Ishikawa (cell line): ENCODE measurements at regions not wholly inside any gene's neighbourhood (a gene's known extent, or its start where the extent isn't known, plus 50 kb on each side); places are given as distances from the start of the nearest gene placed in this dataset.

Experiments used
- CEBPB ChIP-seq: IDR thresholded peaks from 2 replicates; pipeline ENCODE4 v1.6.1; 2012
- CREB1 ChIP-seq: IDR thresholded peaks from 2 replicates; pipeline ENCODE4 v1.6.1; 2012; ENCODE audit warnings: low read depth
- EGR1 ChIP-seq: IDR thresholded peaks from 2 replicates; pipeline ENCODE4 v1.6.1; 2012
- EP300 ChIP-seq: IDR thresholded peaks from 2 replicates; pipeline ENCODE4 v1.6.1; 2012; ENCODE audit warnings: borderline replicate concordance
- FOXM1 ChIP-seq: IDR thresholded peaks from 2 replicates; pipeline ENCODE4 v1.6.1; 2012; ENCODE audit warnings: low read depth, borderline replicate concordance
- NFIC ChIP-seq: IDR thresholded peaks from 2 replicates; pipeline ENCODE4 v1.6.1; 2012
- RAD21 ChIP-seq: IDR thresholded peaks from 2 replicates; pipeline ENCODE4 v1.6.1; 2012; ENCODE audit warnings: low read depth
- REST ChIP-seq: IDR thresholded peaks from 2 replicates; pipeline ENCODE4 v1.6.1; 2012; ENCODE audit warnings: low read depth, mild to moderate bottlenecking
- TAF1 ChIP-seq: IDR thresholded peaks from 2 replicates; pipeline ENCODE4 v1.6.1; 2012; ENCODE audit warnings: low read depth, mild to moderate bottlenecking
- TCF12 ChIP-seq: IDR thresholded peaks from 2 replicates; pipeline ENCODE4 v1.6.1; 2012; ENCODE audit warnings: low read depth
- TEAD4 ChIP-seq: IDR thresholded peaks from 2 replicates; pipeline ENCODE4 v1.6.1; 2012
- YY1 ChIP-seq: IDR thresholded peaks from 2 replicates; pipeline ENCODE4 v1.6.1; 2012; ENCODE audit warnings: low read depth
- ZBTB7A ChIP-seq: IDR thresholded peaks from 2 replicates; pipeline ENCODE4 v1.6.1; 2012; ENCODE audit warnings: low read depth
- TF ChIP-seq, protein P1 (sequence below): IDR thresholded peaks from 2 replicates; pipeline ENCODE4 v1.6.1; 2012
- TF ChIP-seq, protein P2 (sequence below): IDR thresholded peaks from 2 replicates; pipeline ENCODE4 v1.6.1; 2012

DNA sequence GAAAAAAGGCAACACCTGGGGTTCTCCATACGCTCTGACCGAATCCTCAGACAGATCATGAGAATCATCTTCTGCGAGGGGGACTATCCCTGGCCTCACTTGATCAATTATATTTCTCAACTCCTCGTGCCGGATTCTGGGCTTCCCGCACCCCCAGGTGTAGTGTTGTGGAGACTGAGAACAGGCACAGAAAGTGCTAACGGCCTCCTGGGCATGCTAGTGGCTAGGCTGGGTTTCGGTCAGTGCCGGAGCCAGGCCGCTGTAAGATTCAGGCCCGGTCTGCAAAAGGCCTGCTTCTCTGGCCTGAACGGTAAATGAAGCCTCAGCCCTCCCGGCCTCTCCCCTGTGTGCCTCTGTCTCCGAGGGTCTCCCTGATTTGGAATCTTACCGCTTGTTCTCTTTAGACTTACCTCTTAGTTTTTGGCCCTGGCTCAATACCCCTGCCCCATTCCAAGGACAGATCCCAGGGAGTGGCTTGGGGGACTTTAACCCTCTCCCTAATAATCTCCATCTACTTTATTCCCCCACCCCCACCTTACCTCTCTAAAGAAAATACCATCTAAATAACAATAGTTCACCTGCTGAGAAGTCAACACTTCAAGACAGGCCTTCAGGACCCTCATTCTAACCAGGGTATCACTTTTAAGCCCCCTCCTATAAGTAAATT, 79.0 kb upstream of the MEDAG start:
- TF ChIP-seq FOXM1 (no peak), YY1 (no peak), TCF12 (no peak), CEBPB (no peak), REST (no peak), EGR1 (no peak), TAF1 (no peak), RAD21 (no peak), NFIC (no peak), TEAD4 (no peak), ZBTB7A (no peak), EP300 (no peak), CREB1 (no peak)
- TF ChIP-seq, protein P1, sequence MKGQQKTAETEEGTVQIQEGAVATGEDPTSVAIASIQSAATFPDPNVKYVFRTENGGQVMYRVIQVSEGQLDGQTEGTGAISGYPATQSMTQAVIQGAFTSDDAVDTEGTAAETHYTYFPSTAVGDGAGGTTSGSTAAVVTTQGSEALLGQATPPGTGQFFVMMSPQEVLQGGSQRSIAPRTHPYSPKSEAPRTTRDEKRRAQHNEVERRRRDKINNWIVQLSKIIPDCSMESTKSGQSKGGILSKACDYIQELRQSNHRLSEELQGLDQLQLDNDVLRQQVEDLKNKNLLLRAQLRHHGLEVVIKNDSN = no peak
- TF ChIP-seq, protein P2, sequence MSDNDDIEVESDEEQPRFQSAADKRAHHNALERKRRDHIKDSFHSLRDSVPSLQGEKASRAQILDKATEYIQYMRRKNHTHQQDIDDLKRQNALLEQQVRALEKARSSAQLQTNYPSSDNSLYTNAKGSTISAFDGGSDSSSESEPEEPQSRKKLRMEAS = no peak

DNA sequence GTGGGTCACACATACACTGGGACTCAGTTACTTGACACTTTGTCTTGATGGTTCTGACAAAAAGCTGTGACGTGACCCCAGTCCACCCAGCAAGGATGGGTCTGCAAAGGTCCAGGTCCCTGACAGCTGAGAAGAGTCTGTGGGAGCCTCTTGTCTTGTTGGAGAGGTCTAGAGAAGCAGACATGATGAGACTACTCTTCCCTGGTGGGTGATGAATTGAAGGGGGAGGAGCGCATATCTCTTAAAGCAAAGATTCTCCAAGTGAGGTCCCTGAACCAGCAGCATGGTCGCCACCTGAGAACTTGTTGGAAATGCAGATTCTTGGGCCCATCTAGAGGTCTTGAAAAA, 78.5 kb upstream of the MEDAG start:
- TF ChIP-seq TCF12 (no peak), RAD21 (no peak), TEAD4 (no peak), EGR1 (no peak), CREB1 (no peak), NFIC (no peak), CEBPB (no peak), YY1 (no peak), ZBTB7A (no peak), FOXM1 (no peak), EP300 (no peak), TAF1 (no peak), REST (no peak)
- TF ChIP-seq, protein P2 = no peak
- TF ChIP-seq, protein P1 = no peak

DNA sequence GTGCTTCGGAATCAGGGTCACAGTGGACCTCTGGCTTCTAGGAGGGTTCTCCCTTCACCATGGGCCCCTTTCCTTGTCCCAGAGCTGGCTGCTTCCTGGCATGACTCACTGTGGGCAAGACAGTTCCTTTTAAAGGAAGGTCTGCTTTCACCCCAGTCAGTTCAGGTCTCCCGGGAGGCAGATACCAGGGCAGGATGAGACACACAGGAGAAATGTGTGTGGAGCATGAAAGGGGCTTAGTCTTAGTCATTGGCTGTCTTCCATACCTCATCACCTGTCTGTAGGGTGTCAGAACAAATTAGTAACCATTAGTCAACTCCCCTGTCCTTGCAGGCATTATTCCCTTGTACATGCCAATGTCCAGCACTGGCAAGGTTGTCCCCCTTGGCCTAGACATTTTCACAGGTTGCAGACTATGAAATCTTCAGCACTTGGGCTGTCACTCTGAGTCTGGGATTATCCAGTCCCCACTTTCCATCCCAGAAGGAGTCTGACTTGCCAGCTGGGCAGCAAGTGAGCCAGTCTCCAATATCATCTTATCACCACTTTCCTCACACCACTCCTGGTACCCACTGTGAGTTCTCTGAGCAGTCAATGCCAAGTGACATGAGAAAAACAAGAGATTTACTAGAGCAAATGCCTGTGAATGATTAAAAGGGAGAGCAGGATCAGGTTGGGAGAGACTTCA, 76.8 kb upstream of the MEDAG start:
- TF ChIP-seq, protein P2 = no peak
- peak; percentile 25; the same call in 1 of the 2 replicates for TF ChIP-seq EP300

DNA sequence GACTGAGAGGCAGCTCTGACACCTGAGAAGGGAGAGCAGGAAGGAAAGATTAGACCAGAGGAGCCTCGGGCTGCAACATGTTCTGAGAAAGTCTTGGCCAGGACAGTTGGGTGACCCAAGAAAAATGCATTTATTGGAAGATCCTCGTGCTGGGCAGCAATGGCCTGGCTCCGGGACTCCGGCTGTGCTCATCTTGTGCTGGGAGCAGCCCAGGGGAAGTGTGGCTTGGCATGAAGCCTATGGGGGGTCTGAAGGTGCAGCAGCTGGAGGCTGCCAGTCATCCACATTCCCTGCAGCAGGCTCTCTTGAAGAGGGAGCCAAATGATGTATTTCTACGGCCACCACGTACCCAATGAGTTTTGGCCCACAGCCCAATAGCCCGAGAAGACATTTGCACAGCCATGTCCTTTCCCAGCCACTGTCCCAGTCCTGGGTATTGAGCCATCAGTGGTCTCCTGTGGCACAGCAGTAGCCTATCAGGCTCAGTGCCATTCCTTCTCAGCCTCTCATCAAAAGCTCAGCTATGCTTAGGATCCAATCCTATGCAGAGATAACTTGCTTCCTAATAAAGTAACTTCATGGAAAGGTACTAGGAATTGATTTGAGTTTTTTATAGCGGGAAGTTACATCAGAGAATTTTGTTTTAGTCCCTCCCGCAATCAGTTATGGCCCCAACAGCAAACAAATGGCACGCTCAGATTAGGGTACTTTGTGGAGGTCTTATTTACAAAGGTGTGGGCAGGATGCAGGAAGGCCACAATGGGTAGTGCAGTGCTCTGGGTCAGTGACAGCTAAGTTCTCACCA, 76.0 kb upstream of the MEDAG start:
- peak; percentile 26; the same call in 1 of the 2 replicates for TF ChIP-seq NFIC
- TF ChIP-seq, protein P2 = no peak

DNA sequence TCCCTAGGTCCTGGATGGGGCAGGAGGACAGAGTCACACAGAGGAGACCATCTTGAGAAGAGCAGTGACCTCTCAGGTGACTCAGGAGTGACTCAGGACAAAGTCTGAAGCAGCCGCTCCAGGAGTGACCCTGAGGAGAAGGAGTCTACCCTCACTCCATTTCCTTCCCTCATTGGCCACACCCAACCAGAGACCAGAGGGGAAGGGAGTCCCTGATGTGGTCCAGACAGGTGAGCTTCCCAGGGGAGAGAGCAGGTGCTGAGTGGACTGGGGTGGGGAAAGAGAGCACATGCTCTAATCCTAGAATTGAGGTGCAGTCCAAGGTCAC, 75.5 kb upstream of the MEDAG start:
- TF ChIP-seq EGR1 (no peak), TEAD4 (no peak), TCF12 (no peak), YY1 (no peak), REST (no peak), CEBPB (no peak)
- TF ChIP-seq, protein P2 = no peak
